NCI-H2196 treated with DMSO at 0.1 percent for 48 hours (cell line): ENCODE measurements at regions not wholly inside any gene's neighbourhood (a gene's known extent, or its start where the extent isn't known, plus 50 kb on each side); places are given as distances from the start of the nearest gene placed in this dataset.
A peak's percentile ranks its signal among the peaks of the same experiment; 100 is the strongest.
"Not testable (repeated sequence)": the region's sequence is repeated elsewhere in the genome, so short reads cannot be mapped to it uniquely, and the experiment has no call there.

Source experiments
- DNase-seq: peaks from one replicate; lab custom pipeline; 2025; ENCODE audit not compliant: unreplicated experiment; lab: John Stamatoyannopoulos, UW

DNA sequence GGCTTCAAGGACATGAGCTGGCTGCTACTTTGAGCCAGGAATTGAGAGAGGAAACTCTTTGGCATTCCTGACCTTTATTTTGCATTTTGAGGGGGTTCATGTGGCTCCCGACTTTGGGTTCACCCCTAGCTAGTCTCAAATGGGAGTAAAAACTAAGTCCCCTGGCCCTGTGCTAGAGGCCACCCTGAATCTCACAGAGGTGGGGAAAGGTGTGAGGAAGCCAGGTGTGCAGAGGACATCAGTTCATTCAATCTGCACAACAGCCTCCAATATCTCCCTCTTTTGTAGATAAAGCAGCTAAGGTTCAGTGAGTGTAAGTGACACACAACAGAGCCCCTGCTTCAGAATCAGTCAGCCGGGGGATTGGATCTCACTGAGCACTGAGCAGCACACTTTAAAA is 325.7 kb downstream of the DCDC2C start:
- DNase-seq = no peak

- DNase-seq = no peak
Observed at GRCh38 chr2:4039896-4040295, 336.5 kb downstream of the DCDC2C start.

DNA sequence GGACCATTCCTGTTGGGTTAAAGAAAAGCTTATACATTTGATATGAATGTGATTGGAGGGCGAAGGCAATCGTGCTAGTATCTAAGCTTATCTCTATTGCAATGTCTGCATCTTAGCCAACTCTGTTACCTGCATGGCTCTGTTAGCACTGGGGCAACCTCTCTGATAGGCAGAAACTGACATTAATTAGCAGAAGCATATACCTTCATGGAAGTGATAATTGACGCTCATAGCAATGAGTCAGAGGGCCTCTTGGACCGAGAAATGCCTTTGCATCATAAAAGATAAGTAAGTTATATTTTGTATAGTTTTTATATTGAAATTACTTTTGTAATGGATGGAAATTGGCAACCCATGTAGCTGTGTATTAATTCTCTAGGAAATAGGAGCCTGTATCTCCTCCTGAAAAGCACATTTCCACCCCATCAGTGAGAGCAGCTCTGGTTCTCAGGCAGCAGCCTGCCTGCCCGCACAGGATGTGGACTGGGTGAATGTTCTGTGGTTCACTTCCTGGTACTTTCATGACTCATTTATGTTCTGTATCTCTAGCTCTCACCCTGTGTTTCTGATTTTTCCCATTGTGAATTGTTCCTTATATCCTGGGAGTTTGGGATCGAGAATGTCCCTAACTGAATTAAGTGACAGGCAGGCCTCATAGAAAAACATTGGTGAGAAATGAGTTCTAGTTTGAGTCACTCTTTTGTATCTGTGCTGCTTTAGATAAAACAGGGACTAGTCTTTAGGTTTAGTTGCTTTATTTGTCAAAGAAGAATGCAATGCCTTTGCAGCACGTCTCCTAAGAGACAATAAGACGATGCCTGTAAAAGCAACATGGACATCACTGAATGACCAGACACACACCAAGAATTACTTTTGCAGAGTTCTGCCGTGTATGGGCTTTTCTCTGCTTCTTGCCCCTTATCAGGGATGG is 344.9 kb downstream of the DCDC2C start:
- DNase-seq = no peak

DNA sequence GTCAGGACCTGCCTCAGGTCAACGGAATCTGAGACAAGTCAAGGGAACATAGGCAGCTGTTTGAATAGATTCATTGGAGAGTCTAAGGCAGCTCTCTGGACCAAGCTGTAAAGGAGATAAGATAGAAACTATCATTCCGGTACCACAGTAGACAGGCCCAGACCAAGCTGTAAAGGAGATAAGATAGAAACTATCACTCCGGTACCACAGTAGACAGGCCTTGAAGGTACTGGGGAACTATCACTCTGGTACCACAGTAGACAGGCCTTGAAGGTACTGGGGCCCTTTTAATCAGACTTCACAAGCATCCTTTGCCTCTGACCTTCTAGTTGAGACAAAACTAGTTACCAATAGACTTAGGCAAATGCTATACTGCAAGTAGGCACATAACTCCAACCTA is 346.1 kb downstream of the DCDC2C start:
- DNase-seq = no peak

GRCh38 chr2:4053769-4054493 is 350.6 kb downstream of the DCDC2C start:
- no peak for DNase-seq

DNA sequence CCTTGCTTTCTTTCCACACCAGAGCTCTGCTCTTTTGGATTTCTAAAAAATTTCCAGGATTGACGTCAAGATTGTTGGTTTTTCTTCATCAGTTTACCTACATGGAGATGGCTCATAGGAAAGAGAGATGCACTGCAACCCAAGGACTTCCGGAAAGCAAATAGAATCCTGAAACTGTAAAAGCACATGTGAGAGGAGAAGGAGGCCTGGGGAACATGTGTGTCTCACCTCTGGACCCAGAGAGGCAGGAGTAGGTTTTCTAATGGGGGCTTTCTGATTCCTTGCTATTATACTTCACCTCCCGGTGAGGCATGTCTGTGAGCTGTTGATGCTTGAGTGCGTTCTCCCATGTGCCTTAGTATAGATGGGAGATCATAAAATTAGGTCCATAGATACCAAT is 362.8 kb downstream of the DCDC2C start:
- no peak for DNase-seq

DNA sequence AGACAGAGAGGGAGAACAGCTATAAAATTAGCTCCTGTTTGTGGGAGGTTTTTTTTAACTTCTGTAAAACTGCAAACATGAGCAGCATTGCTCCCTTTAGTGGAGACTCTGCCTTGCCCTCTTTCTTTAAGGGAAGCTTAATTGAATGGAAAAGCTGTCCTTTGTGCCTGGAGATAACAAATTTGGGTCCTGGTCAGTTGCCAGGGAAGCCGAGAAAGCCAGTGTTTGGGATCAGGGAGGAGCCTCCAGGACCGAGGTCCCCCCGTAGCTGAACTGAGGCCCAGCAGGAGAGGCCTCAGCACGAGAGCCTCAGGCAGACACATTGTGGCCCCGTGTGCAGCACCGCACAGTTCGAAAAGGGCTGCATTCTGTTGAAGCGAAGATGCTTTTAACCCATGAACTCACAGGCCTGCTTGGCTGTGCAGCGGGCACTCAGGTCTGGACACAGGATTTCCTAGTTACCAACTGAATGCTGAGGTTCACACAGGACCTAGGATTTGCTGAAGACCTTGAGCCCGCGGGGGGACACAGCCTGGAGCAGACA is 369.7 kb downstream of the DCDC2C start:
- DNase-seq = no peak

GRCh38 chr2:4077017-4077416 is 373.6 kb downstream of the DCDC2C start:
- peak; percentile 1 for DNase-seq

DNA sequence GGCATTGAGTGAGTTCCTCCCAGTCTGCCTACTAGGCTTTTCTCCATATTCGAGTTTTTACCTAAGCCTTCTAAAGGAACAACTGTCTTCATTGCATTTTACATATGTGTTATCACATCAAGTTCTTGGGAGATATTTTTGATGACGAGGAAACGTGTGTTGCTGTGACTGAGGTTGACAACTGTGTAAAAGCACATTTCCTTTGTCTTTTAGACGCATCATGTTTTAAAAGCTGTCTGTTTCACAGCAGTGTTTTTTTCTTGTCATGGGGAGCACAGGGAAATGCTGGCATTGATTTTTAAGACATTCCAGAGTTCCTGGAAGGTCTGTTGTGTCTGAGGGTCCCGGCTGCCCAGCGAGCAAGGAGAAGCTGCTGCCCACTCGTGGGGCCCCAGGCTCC is 381.8 kb downstream of the DCDC2C start:
- DNase-seq = no peak

- DNase-seq = no peak
Observed at GRCh38 chr2:4090668-4091630, 387.6 kb downstream of the DCDC2C start.

- no peak for DNase-seq
Observed at GRCh38 chr2:4091869-4092268, 388.5 kb downstream of the DCDC2C start.

GRCh38 chr2:4094743-4095142 is 391.4 kb downstream of the DCDC2C start:
- no peak for DNase-seq

DNA sequence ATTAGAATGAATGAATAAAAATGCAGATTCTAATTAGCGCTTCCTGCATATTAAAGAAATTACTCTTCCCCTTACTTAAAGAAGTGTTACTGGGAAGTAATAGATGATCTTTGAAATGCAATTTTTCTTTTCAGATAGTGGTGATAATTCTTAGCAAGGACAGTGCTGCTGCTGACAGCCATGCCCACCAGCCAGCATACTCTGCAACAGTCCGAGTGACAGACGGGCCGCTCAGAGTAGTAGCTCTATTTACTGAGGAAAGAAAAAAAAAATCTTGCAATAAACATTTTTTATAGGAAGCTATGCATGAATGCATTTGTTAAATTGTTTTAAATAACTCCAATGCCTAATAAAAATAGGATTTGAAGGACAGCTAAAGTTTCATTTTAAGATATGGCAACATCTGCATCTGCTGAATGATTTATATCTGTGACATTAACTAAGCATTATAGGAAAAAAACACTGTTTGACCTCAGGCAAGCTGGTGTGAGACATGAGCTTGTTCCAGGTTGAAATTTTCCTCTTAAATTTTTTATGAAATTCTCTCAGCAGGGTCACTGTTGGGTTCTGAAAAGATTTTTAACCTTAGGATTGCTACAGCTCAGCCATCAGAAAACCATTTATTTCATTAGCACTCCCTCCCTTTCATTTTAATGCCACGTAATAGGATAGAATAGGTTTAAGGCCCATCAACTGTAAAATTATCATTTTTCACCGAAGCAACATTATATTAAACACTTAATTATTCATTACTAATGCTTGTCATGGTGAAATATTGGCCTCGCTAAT is 393.8 kb downstream of the DCDC2C start:
- DNase-seq = no peak

DNA sequence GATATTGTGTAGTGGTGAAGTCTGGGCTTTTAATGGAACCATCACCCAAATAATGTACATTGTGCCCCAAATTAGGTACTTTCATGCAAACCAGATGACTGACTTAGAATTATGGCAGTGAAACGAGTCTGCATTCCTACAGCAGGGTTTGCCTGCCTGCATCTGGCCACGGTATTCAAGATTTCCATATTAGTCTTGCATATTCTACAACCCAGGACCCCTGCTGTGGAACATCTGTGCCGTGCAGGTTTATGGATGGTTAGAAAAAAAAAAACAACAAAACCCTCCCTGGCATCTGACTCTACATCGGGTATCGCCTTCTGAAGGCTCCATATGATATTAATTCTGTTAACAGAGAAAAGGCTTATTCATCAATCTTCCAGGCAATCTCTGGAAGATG is 394.8 kb downstream of the DCDC2C start:
- DNase-seq = no peak

- no peak for DNase-seq
Observed at GRCh38 chr2:4101936-4102335, 398.6 kb downstream of the DCDC2C start.

GRCh38 chr2:4107179-4107578 is 403.8 kb downstream of the DCDC2C start:
- DNase-seq = no peak

DNA sequence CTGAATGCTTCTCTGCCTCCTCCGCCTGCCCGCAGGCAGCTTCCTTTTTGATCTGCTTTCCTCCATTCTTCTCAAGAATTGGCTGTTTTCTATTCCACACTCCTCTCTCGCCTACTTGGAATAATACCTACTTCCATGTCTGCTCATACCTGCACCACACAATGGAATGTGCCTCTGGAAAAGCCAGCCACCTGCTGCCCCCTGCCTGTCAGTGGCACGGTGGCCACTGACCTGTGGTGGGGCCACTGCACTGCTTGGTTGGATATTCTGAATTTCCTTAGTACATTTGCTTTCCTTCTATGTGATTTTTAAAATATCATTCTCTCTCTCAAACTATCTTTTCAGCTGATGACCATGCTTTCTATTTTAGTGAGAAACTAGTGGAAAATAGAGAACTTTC is 406.9 kb downstream of the DCDC2C start:
- no peak for DNase-seq

DNA sequence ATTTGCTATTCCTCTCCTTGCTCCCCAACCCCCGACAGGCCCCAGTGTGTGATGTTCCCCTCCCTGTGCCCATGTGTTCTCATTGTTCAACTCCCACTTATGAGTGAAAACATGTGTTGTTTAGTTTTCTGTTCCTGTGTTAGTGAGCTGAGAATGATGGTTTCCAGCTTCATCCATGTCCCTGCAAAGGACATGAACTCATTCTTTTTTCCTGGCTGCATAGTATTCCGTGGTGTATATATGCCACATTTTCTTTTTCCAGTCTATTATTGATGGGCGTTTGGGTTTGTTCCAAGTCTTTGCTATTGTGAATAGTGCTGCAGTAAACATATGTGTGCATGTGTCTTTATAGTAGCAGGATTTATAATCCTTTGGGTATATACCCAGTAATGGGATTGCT is 412.1 kb downstream of the DCDC2C start:
- DNase-seq = not testable (repeated sequence)

GRCh38 chr2:4122726-4123125 is 419.4 kb downstream of the DCDC2C start:
- no peak for DNase-seq

DNA sequence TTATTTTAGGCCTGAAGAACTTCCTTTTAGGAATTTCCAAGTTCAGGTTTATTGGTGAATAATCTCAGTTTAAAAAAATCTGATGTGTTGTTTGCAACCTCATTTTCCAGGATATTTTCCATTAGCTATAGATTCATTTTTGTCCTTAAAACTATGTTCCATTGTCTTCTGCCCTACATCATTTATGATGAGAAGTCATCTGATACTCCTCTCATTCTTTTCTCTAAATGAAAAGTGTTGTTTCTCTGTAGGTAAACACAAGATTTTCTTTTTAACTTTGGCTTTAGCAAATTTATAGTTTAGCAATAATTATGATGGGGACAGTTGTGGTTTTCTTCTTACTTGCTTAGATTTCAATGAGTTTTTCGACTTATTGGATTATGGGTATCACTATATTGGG is 427.3 kb downstream of the DCDC2C start:
- DNase-seq = no peak
